DOHH2 (cell line): ENCODE measurements at regions not wholly inside any gene's neighbourhood (a gene's known extent, or its start where the extent isn't known, plus 50 kb on each side); places are given as distances from the start of the nearest gene placed in this dataset.

Source experiments
- EZH2phosphoT487 ChIP-seq: fragments of 200-600 bp; sonication (generic); IDR thresholded peaks from 2 replicates; pipeline ENCODE4 v1.6.1; 2017; ENCODE audit warnings: borderline replicate concordance, mild to moderate bottlenecking, antibody characterized with exemption, low read length, moderate library complexity, mixed read lengths
- TF ChIP-seq, protein P1 (sequence below): fragments of 200-600 bp; sonication (generic); IDR thresholded peaks from one replicate; pipeline ENCODE4 v1.5.1; 2014; ENCODE audit warnings: antibody characterized with exemption, mild to moderate bottlenecking, low read depth, low read length; ENCODE audit not compliant: poor library complexity, severe bottlenecking

GRCh38 chr6:155970472-155970871, 514.8 kb upstream of the NOX3 start:
- TF ChIP-seq, protein P1, sequence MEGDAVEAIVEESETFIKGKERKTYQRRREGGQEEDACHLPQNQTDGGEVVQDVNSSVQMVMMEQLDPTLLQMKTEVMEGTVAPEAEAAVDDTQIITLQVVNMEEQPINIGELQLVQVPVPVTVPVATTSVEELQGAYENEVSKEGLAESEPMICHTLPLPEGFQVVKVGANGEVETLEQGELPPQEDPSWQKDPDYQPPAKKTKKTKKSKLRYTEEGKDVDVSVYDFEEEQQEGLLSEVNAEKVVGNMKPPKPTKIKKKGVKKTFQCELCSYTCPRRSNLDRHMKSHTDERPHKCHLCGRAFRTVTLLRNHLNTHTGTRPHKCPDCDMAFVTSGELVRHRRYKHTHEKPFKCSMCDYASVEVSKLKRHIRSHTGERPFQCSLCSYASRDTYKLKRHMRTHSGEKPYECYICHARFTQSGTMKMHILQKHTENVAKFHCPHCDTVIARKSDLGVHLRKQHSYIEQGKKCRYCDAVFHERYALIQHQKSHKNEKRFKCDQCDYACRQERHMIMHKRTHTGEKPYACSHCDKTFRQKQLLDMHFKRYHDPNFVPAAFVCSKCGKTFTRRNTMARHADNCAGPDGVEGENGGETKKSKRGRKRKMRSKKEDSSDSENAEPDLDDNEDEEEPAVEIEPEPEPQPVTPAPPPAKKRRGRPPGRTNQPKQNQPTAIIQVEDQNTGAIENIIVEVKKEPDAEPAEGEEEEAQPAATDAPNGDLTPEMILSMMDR = no peak
- no peak for TF ChIP-seq EZH2phosphoT487
